Suprapubic skin (tissue), 4 donors: ENCODE measurements at regions not wholly inside any gene's neighbourhood (a gene's known extent, or its start where the extent isn't known, plus 50 kb on each side); places are given as distances from the start of the nearest gene placed in this dataset.

ENCODE experiments used
- DNase-seq, 2 donors: peaks; one replicate each; pipeline ENCODE4 v3.0.0-alpha.2; 2019; ENCODE audit warnings: low spot score in 2 of 2
- H3K27ac ChIP-seq: fragments of 200-600 bp; sonication (generic); one replicate; pipeline ENCODE4 v1.5.1; 2019
- H3K27me3 ChIP-seq: fragments of 200-600 bp; sonication (generic); one replicate; pipeline ENCODE4 v1.5.1; 2019
- H3K36me3 ChIP-seq: fragments of 200-600 bp; sonication (generic); one replicate; pipeline ENCODE4 v1.5.1; 2019
- H3K4me1 ChIP-seq: fragments of 200-600 bp; sonication (generic); one replicate; pipeline ENCODE4 v1.5.1; 2019
- H3K4me3 ChIP-seq: fragments of 200-600 bp; sonication (generic); one replicate; pipeline ENCODE4 v1.5.1; 2019; ENCODE audit warnings: mild to moderate bottlenecking
- H3K9me3 ChIP-seq: fragments of 200-600 bp; sonication (generic); one replicate; pipeline ENCODE4 v1.5.1; 2019
- CTCF ChIP-seq, 2 donors: fragments of 200-600 bp in 1 of 2; fragments of 450-650 bp in 1 of 2; sonication (generic) in 1 of 2; IDR thresholded peaks; one replicate each; pipeline ENCODE4 v1.5.1; 2016 to 2019; ENCODE audit warnings: antibody characterized with exemption in 2 of 2, mild to moderate bottlenecking in 1 of 2, moderate library complexity in 1 of 2
- EP300 ChIP-seq: sonication (generic); formaldehyde crosslinking; IDR thresholded peaks from one replicate; pipeline ENCODE4 v1.6.1; 2017; ENCODE audit warnings: antibody characterized with exemption
- POLR2A ChIP-seq, 2 donors: fragments of 450-650 bp; IDR thresholded peaks; one replicate each; pipeline ENCODE4 v1.6.1; 2017; ENCODE audit warnings: antibody characterized with exemption in 2 of 2, mild to moderate bottlenecking in 2 of 2, moderate library complexity in 2 of 2
- POLR2AphosphoS5 ChIP-seq, 3 donors: sonication (generic); formaldehyde crosslinking; IDR thresholded peaks; one replicate each; pipeline ENCODE4 v1.6.1; 2017; ENCODE audit warnings: antibody characterized with exemption in 3 of 3
- WGBS: methylation state at CpG from one replicate; pipeline ENCODE4 v1.1.5; 2018; 5-methylcytosine and 5-hydroxymethylcytosine counted together

- no peak overlapping the region for H3K4me3 ChIP-seq
- H3K27me3 ChIP-seq = peaks cover 59% of the 10 kb centered on the region
- peak; percentile 37 to 62 for DNase-seq
- WGBS = 86% methylated on average over 7 of the region's 14 CpGs
- H3K9me3 ChIP-seq = no peaks in the 10 kb centered on the region
- TF ChIP-seq CTCF (IDR thresholded peaks at IDR 0.05) (no peak), POLR2AphosphoS5 (IDR thresholded peaks at IDR 0.05) (no peak), POLR2A (IDR thresholded peaks at IDR 0.05) (no peak), EP300 (no peak)
- no peaks in the 10 kb centered on the region for H3K36me3 ChIP-seq
- H3K27ac ChIP-seq = no peak overlapping the region
- no peaks in the 10 kb centered on the region for H3K4me1 ChIP-seq
These were observed 141.0 kb upstream of the PPP1R26 start for GRCh38 chr9:135338546-135338945.

- 74% methylated on average over 9 of the region's 17 CpGs for WGBS
- no peaks in the 10 kb centered on the region for H3K9me3 ChIP-seq
- no peaks in the 10 kb centered on the region for H3K36me3 ChIP-seq
- TF ChIP-seq POLR2A (IDR thresholded peaks at IDR 0.05) (no peak), CTCF (IDR thresholded peaks at IDR 0.05) (no peak), EP300 (no peak), POLR2AphosphoS5 (IDR thresholded peaks at IDR 0.05) (no peak)
- H3K27ac ChIP-seq = no peak overlapping the region
- no peak overlapping the region for H3K4me3 ChIP-seq
- peak; percentile 49 to 60 for DNase-seq
- no peaks in the 10 kb centered on the region for H3K4me1 ChIP-seq
- H3K27me3 ChIP-seq = peaks cover 68% of the 10 kb centered on the region
These were observed 140.1 kb upstream of the PPP1R26 start for GRCh38 chr9:135339378-135339973.

- WGBS = 18% methylated on average over 12 of the region's 12 CpGs
- no peaks in the 10 kb centered on the region for H3K36me3 ChIP-seq
- DNase-seq = peak in 1 of 2 donors; percentile 36
- H3K4me3 ChIP-seq = no peak overlapping the region
- H3K9me3 ChIP-seq = no peaks in the 10 kb centered on the region
- no peak overlapping the region for H3K27ac ChIP-seq
- TF ChIP-seq CTCF (IDR thresholded peaks at IDR 0.05) (no peak), EP300 (no peak), POLR2A (IDR thresholded peaks at IDR 0.05) (no peak), POLR2AphosphoS5 (IDR thresholded peaks at IDR 0.05) (no peak)
- no peaks in the 10 kb centered on the region for H3K4me1 ChIP-seq
- H3K27me3 ChIP-seq = peaks cover 72% of the 10 kb centered on the region
These were observed 139.4 kb upstream of the PPP1R26 start for GRCh38 chr9:135340143-135340655.

- H3K27me3 ChIP-seq = peaks cover 72% of the 10 kb centered on the region
- no peak overlapping the region for H3K4me3 ChIP-seq
- H3K4me1 ChIP-seq = no peaks in the 10 kb centered on the region
- 82% methylated on average over 9 of the region's 20 CpGs for WGBS
- H3K9me3 ChIP-seq = no peaks in the 10 kb centered on the region
- no peaks in the 10 kb centered on the region for H3K36me3 ChIP-seq
- H3K27ac ChIP-seq = no peak overlapping the region
- peak; percentile 42 to 69 for DNase-seq
- TF ChIP-seq EP300 (no peak), POLR2A (IDR thresholded peaks at IDR 0.05) (no peak), POLR2AphosphoS5 (IDR thresholded peaks at IDR 0.05) (no peak), CTCF (IDR thresholded peaks at IDR 0.05) (no peak)
These were observed 138.7 kb upstream of the PPP1R26 start for GRCh38 chr9:135340726-135341475.

GRCh38 chr9:135341612-135342169 lies 137.9 kb upstream of the PPP1R26 start:
- Histone ChIP-seq H3K36me3 (no peaks in the 10 kb centered on the region), H3K27ac (no peak overlapping the region), H3K4me3 (no peak overlapping the region), H3K27me3 (peaks cover 79% of the 10 kb centered on the region), H3K4me1 (no peaks in the 10 kb centered on the region), H3K9me3 (no peaks in the 10 kb centered on the region)
- peak in 1 of 2 donors; percentile 52 for DNase-seq
- no peak for TF ChIP-seq POLR2AphosphoS5 (IDR thresholded peaks at IDR 0.05)
- TF ChIP-seq POLR2A (IDR thresholded peaks at IDR 0.05) = no peak
- no peak for TF ChIP-seq CTCF (IDR thresholded peaks at IDR 0.05)
- no peak for TF ChIP-seq EP300
- WGBS = 87% methylated on average over 8 of the region's 13 CpGs
